Spleen (tissue), 7 donors: ENCODE measurements at regions not wholly inside any gene's neighbourhood (a gene's known extent, or its start where the extent isn't known, plus 50 kb on each side); places are given as distances from the start of the nearest gene placed in this dataset.

Experiments
- CTCF ChIP-seq, 11 experiments: fragments of 200-600 bp in 7 of 11; fragments of 450-650 bp in 4 of 11; sonication (generic) in 4 of 11; IDR thresholded peaks in 8 of 11; conservative IDR thresholded peaks in 3 of 11; 1 replicate in 7 of 11; 2 replicates in 4 of 11; pipeline versions ENCODE4 v1.4.0 to v1.8.0; 2016 to 2021; ENCODE audit warnings: antibody characterized with exemption in 11 of 11, inconsistent platforms in 4 of 11, mild to moderate bottlenecking in 1 of 11
- POLR2A ChIP-seq, 3 donors: fragments of 450-650 bp; IDR thresholded peaks; one replicate each; pipeline ENCODE4 v1.5.1; 2017; ENCODE audit warnings: antibody characterized with exemption in 3 of 3, mild to moderate bottlenecking in 1 of 3
- POLR2AphosphoS5 ChIP-seq, 3 donors: sonication (generic); formaldehyde crosslinking; IDR thresholded peaks; one replicate each; pipeline ENCODE4 v1.5.1; 2017; ENCODE audit warnings: antibody characterized with exemption in 3 of 3
- donor health status: DM: no; HTN: no; CAD: no; lungs with moderate emphysema.
- donor health status: DM: no; HTN: no; CAD: no.
- donor health status: DM: no; HTN: no; CAD: no.

DNA sequence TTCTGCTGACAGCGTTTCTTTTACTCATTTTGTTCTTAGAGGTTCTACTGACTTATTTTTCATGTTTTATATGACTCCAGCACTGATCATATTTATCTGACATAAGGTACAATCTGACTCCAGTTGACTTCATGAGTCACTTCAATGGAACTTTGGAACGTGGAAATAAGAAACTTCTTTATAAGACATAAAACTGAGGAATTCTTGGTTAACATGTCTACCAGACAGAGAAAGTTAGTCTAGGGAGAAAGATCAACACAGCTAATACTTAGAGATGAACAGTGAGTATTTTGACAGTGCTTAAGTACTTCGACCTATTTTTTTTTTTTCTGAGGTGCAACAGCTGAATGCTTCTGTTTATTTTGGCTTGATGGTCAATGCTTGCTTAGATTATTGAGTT is 679.5 kb downstream of the KCNJ2 start:
- TF ChIP-seq CTCF (IDR thresholded peaks at IDR 0.05 in 8 of 11, conservative IDR thresholded peaks at IDR 0.05 in 3 of 11) (no peak), POLR2A (IDR thresholded peaks at IDR 0.05) (no peak), POLR2AphosphoS5 (IDR thresholded peaks at IDR 0.05) (no peak)
